GM21360 (cell line): ENCODE measurements at regions not wholly inside any gene's neighbourhood (a gene's known extent, or its start where the extent isn't known, plus 50 kb on each side); places are given as distances from the start of the nearest gene placed in this dataset.

Experiments
- ATAC-seq: cut with Tn5 transposase; IDR thresholded peaks from one replicate; pipeline ENCODE4 v1.9.1; 2021; ENCODE audit warnings: mild to moderate bottlenecking, moderate library complexity; ENCODE audit not compliant: unreplicated experiment

DNA sequence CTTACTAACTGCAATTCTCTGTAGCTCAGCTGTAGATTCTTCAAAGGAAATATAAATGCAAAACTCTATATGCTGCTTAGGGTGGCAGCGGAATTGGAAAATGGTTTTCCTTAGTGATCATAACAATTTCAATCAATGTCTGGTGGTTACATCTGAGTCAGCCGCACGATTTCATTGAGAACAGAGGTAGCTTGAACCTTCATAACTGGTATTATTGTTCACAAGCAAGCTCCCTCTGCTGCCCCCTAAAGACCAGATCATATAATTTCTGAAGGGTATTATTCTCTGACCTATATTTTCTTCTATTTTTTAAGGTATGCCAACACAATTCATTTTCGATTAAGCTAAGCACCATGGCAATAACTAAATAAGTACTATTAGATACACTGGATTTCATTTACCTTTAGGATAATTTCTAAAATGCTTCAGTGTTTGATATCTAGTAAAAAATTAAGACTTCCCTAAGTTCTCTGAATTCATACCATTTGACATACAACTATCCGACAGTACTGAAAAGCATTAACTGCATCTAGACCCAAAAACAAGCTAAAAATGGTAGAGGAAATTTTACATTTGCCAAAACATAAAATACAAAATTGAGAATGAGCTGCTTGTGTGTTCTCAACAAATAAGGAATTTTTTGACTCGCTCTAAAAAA is 181.1 kb upstream of the SPEF2 start:
- ATAC-seq = peak; percentile 62

DNA sequence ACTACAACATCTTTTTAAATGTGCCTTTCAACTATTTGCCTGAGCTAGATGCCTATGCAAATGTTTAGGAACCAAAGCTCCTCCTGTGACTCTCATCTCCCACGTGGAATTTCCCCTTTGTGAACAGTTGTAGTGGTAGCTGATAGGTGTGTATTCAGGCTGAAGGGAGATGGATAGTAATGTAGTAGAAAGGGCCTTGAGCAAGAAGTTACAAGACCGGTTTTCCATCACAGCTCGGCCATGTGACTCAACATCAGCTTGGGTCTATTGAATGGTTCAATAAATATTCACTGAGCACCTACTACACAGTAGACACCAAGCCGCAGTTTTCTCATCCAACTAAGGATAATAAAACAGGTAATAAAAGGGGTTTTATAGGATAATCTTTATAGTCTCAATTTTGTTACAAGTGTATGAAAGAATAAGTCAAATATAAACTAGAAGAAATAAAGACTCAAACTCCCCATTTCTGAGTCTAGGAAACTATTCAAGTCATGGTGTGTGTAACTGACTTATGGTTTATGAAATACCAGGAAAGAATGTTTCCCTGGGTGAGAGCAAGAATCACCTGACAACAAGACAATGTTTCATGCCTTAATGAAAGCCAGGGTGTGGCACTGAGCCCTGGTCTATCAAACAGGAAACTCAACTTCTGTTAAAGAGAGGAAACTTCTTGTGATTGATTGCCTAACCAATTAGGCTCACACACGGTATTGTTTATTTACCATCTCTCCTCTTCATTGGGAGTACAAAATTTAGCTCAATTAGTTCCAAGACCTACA is 187.1 kb upstream of the SPEF2 start:
- no peak for ATAC-seq

DNA sequence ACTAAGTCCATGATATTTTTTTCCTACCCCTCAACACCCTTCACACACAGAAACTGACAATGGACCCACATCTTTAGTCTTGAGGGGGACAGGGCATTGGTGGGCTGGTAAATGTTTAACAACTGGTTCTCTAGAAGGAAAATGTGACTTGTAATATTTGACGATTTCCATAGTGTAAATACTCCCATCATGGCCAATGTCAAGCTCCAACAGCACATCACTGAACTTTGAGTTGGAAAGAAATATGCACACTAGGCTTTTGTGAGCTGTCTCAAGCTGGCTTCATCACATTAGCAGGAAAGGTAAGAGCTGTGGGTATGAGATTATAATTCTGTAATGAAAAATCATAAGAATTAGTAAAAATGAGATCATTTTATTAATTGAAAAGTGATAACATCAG is 189.9 kb upstream of the PRLR start:
- ATAC-seq = no peak

DNA sequence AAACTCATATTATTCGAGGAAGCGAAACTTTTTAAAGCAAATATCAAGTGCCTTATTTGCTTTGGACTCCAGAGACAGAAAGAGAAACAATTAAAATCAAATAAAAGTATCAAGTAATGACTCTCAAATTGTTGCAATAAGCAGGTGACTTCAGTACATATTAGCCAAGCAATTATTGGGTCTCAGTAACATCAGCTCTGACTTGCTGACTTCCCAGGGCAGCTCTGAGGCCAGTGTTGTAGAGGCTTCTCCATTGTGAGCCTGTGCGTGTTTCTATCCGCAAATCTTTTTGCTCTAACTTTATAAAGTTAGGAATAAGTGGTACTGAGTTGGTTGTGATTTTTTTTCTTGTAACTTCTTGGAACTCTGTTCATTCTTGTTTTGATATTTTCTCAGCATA is 186.8 kb upstream of the PRLR start:
- ATAC-seq = no peak

DNA sequence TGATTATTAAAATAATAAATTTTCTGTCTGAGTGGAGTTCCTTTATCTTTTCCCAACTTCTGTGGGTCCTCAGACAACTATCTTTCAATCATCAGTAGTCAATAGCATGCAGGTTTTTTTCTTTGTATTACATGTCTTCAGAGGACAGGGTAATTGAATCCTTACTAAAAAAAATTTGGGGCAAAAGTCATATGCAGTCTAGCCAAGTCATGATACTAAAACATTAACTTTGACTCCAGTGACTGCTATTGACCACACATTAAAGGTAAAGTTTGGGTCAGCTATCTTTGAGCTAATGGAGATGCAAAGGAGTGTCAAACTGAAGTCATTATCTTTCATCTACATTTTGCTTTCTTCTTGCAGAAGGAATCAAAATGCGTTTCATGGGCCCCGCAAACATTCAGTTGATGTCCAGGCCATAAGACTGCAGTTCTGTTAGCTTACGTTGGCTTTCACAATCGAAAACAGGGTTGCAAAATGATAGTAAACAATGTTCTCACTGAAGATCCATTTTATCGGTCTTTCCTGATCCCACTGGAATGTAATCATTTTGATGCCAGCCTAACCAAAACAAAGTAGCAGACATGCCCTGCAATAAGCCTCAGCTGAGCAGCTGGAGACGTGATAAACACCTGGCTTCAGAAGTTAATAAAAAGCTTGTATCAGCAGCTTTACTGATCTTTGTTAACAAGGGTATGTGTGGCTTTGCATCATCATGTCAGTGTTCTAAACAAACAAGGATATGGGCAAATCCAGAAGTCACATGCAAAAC is 186.1 kb upstream of the PRLR start:
- ATAC-seq = no peak

DNA sequence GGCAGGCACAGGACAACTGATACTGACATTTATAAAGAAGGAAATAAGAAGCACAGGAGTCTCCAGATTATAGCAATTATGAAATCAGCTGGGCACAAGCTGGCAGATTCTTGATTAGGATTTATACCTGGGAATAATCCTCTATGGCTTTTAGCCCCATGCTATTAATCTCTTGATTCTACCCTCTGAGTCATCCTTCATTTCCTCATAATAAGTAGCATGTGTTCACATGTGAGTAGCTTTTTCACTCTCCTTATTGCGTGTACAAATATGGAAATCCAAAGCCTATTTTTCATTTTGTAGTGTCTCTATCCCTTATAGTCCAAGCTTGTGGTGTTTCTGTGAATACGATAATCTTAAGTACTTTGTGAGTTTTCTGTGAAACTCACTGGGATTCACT is 185.0 kb upstream of the PRLR start:
- ATAC-seq = no peak

DNA sequence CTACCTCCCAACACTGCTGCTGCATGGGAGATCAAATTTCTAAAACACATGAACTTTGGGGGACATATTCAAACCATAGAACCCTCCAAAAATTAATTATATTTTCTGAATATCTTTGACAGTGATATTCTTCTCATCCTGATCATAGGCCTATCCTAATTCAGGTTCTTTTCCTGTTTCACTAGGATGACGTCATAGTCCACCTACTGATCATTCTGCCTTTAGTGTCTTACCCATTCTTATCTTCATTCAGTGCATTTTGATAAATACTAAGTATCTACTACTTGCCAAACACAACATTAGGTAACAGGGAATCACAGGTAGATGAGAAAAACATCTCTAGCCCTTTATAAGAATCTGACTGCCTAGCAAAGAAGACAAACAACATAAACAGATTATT is 179.1 kb upstream of the PRLR start:
- no peak for ATAC-seq

DNA sequence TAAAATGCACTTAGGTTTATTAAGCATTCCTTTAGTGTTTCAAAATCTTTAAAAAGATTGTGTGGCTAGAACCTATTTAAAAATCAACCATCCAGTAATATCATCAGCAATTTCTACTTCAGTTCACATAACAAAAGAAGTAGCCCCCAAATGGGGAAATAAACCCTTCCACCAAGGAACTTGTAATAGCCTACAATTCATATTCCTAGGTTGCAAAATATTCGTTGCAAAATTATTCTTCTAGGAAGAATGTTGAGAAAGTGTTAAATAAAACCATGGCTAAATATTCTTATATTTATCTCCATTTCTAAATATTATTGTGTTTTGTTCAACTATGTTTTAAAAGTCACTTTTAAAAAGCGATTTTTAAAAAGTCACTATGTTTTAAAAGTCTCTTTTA is 177.9 kb upstream of the PRLR start:
- no peak for ATAC-seq

DNA sequence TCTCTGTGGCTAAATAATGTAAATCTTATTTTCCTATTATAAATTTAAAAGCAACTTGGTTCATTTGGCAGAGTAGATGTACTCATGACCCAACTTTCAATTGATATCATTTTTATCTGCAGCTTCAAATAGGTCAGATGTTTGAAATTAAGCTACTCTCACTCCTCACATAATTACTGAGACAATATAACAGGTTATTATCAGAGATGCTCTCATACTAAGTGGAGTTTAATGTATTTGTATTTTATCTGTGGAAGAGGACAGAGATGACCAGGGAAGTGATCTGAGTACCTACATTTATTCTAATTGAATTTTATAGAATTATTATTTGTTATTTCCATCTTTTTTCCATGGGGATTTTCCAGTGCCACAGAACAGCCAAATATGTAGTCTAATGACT is 177.4 kb upstream of the PRLR start:
- no peak for ATAC-seq

DNA sequence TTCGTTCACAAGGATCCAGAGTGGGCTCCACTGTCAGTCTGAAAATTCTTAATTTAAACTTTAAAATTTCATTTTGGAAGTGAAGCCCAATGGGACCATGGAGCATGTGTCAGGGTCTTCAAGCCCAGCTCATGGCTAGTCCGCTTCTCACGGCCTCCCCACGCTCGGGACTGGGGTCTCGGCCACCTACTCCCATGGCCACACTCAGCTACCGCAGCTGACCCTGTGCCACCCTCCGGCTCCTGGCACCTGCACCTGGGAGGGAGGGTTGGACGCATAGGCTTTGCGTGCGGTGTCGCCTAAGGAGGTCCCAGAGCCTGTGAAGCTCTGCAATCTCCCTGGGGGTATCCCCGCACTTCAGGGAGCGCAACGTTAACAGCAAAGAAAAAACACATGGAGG is 175.7 kb upstream of the PRLR start:
- no peak for ATAC-seq

DNA sequence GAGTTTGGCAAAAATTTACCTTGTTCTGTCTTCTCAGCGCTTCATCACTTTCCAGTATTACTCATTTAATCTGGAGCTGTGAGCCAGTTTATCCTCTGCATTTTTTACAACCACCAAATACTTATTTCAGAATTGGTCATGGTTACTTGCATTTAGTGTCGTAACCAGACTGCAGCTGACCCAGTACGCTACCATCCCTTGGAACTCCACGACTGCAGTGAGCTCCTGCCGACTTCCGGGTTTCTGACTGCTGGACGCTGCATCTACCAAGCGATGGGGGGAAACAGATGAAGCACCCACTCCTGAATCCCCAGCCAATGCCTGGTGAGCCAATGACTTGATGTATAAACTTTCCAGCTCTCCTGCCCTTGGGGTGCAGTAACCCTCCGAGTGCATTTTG is 174.4 kb upstream of the PRLR start:
- no peak for ATAC-seq

DNA sequence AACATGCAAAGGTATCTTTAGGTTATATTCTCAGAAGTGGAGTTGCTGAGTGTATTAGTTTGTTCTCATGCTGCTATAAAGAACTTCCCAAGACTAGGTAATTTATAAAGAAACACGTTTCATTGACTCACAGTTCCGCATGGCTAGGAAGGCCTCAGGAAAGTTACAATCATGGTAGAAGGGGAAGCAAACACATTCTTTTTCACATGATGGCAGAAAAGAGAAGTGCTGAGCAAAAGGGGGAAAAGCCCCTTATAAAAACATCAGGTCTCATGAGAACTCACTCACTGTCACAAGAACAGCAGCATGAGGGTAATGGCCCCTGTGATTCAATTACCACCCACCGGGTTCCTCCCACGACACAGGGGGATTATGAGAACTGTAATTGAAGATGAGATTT is 163.6 kb upstream of the PRLR start:
- no peak for ATAC-seq

DNA sequence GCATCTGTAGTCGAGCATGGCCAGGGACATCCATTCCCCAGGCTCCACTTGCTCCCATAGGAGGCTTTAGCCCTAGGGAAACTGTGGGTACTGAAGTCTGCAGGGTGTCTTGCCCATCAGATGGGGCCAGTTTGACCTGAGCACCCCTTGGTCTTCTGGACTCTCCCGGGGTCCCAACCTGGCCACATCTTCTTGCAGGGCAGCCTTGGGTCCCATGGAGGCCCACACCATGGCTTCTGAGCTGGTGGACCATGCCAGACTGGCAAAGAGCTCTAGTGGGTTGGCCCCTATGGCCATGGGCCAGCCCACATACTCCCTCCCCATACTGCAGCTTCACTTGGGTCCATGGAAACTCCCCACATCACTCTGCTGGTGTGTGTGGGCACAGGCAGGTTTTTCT is 154.4 kb upstream of the PRLR start:
- no peak for ATAC-seq

DNA sequence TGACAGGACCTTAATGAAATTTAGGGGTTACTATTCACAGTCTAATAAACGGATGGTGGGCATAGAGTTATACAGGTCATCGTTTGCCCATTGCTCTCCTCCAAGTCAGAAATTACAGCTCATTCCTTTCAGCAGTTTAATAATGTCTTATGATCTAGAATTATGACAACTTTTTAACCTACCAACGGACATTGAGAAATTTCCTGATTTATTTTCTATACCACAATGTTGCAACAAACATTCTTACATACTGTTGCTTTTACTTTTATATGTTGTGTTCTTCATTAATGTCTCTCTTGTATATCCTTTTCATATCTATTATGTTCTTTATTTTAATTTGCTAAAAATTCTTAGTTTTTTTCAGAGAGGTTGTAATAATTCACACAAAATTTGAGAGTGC is 152.8 kb upstream of the PRLR start:
- no peak for ATAC-seq

DNA sequence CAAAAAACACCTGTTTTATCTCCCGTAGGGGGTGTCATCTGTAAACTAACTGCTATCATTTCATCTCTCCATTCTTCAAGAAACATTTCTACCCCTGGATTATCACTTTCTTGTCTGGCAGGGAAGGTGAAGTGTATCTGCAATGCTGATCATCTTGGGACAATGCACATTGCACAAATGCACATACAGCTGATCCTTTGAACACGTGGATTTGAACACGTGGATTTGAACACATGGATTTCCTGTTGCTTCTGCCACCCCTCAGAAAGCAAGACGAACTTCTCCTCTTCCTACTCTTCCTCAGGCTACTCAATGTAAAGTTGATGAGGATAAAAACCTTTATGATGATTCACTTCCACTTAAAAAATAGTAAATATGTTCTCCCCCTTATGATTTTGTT is 147.4 kb upstream of the PRLR start:
- no peak for ATAC-seq

DNA sequence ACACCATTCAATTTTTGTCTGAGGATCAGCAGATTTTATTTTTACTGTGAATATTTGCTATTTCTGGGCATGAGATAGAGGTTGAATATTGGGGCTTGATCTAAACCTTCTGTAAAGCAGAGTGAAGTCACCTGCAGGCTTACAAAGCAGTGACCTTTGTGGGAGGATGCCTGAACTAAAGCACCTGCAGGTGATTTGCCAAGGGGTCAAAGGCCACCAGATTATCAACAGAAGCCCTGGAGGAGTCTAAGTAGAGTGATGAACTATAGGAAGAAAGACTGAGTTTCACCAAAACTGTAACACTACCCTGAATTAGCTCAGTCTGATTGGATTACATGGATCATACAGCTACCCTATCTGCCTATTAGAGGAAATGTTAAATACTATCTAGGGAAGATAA is 144.3 kb upstream of the PRLR start:
- ATAC-seq = no peak

DNA sequence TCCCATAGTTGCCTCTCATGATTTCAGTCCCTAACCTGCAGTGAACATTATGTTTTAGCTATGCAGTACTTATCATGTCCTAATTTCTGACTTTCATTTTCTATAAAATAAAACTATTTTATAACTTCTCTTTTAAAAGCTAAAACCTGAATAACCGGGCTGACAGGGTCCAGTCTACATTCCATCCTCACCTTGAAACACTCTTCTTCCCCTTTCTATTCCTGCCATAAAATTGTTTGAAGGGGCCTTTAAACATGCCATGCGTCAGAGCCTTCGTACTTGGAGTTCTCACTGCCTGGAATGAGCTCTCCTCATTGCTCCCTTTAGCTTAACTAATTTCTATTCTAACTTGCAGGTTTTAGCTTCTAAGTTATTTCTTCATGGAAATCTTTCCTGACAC is 143.0 kb upstream of the PRLR start:
- no peak for ATAC-seq

DNA sequence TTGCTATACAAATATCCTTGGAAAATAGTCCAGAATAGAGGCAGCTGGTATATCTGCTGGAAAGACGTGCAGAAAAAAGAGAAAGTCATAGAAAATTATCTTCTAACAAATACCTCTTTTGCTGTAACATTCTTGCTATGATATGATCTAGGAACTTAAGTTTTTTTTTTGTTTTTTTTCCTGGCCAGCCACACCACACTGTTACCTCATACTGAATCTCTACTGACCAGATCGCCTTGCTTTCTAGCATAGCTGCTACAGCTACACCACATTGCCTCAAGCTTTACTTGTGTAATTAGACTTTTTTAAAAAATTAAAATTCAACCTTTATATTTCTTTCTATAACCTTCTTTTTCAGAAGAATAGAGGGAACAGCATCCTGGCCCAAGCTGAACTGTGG is 142.2 kb upstream of the PRLR start:
- no peak for ATAC-seq

DNA sequence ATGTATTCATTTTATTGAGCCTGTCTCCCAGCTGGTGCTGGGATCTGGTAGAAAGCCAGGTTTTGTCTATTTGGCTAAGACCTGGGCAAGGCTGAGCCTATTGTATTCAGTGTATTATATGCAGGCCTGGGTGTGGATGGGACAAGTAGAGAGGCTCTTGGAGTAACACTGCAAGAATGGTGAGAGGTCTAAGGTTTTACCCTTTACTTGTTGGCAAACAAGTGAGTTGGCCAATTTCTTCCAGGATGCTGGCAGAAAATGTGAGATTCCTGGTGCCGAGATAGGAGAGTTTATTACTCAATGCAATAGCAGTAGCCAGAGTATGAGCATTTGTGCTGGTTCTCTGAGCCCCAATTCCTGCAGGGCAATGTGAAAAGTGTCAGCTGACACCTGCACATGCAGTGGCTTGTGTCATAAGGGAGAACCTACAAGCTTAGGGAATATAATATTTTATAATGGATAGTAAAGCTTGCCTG is 141.7 kb upstream of the PRLR start:
- no peak for ATAC-seq

DNA sequence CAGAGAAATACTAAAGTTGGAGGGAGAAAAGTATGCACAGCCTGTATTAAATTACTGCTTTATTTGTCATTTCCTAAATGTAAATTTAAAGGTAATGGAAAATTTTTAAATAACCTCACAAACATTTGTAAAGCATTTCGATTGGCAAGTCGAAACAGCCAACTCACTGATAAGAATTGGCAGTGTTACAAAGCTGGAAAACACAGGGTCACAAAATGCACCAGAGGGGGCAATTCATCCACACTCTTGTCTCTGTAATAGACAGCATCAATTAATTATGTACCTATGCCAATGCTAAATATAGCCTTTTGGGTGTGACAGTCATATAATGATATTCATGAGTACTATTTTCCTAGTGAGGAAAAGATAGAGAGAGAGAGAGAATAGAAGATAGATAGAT is 140.6 kb upstream of the PRLR start:
- no peak for ATAC-seq

DNA sequence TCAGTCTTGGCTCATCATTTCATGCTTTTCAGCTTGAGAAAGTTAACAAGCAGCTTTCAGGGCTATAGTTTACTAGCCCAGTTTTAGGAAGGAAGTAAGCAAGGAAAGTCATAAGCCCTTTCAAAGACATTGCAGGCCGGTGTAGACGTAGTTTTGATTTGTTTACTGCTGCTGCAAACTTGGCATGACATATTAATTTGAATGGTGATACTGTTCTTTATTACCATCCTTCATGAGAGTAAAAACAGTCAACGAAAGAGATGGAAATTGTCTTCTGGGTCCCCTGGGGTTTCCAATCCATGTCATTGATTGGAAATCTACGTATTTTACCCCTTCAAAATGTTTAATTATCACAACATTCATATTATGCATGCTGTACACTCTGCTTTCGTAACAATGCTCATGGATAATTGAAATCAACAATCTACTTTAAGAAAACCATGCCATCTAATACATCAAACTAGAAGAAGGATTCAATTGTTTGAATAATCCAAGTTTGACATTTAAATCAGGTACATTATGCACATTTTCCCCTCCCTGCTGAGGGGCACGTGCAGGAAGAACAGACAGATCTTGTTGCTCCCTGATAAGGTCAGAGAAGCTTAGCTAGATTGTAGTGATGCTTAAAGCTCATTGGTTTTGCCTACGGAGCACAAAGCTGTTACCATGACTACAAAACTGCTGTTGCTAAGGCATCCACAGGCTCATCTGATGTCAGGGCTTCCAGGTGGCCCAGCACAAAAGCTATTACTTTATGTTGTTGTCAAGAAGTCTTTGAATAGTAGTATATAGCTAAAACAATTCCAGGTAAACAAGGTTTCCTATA is 139.9 kb upstream of the PRLR start:
- ATAC-seq = no peak
